Gastroesophageal sphincter (tissue), 3 donors: ENCODE measurements at regions not wholly inside any gene's neighbourhood (a gene's known extent, or its start where the extent isn't known, plus 50 kb on each side); places are given as distances from the start of the nearest gene placed in this dataset.

ENCODE experiments used
- POLR2A ChIP-seq, 2 donors: fragments of 450-650 bp; IDR thresholded peaks; one replicate each; pipeline ENCODE4 v1.6.1; 2017; ENCODE audit warnings: antibody characterized with exemption in 2 of 2, mild to moderate bottlenecking in 2 of 2, moderate library complexity in 1 of 2
- POLR2AphosphoS5 ChIP-seq: sonication (generic); formaldehyde crosslinking; IDR thresholded peaks from one replicate; pipeline ENCODE4 v1.6.1; 2017; ENCODE audit warnings: antibody characterized with exemption
- TF ChIP-seq, protein P1 (sequence below), 4 experiments: fragments of 200-600 bp in 2 of 4; fragments of 450-650 bp in 2 of 4; sonication (generic) in 1 of 4; IDR thresholded peaks; one replicate each; pipeline ENCODE4 v1.5.1; 2017 to 2019; ENCODE audit warnings: antibody characterized with exemption in 4 of 4, mild to moderate bottlenecking in 2 of 4, moderate library complexity in 2 of 4

- TF ChIP-seq, protein P1, sequence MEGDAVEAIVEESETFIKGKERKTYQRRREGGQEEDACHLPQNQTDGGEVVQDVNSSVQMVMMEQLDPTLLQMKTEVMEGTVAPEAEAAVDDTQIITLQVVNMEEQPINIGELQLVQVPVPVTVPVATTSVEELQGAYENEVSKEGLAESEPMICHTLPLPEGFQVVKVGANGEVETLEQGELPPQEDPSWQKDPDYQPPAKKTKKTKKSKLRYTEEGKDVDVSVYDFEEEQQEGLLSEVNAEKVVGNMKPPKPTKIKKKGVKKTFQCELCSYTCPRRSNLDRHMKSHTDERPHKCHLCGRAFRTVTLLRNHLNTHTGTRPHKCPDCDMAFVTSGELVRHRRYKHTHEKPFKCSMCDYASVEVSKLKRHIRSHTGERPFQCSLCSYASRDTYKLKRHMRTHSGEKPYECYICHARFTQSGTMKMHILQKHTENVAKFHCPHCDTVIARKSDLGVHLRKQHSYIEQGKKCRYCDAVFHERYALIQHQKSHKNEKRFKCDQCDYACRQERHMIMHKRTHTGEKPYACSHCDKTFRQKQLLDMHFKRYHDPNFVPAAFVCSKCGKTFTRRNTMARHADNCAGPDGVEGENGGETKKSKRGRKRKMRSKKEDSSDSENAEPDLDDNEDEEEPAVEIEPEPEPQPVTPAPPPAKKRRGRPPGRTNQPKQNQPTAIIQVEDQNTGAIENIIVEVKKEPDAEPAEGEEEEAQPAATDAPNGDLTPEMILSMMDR (IDR thresholded peaks at IDR 0.05), result no peak
- TF ChIP-seq POLR2A (IDR thresholded peaks at IDR 0.05) (no peak), POLR2AphosphoS5 (no peak)
Measured at GRCh38 chr4:138329506-138330070, 87.4 kb upstream of the SLC7A11 start.
